ENCODE measurements at regions not wholly inside any gene's neighbourhood (a gene's known extent, or its start where the extent isn't known, plus 50 kb on each side); places are given as distances from the start of the nearest gene placed in this dataset.
A peak's percentile ranks its signal among the peaks of the same experiment; 100 is the strongest.

DNA sequence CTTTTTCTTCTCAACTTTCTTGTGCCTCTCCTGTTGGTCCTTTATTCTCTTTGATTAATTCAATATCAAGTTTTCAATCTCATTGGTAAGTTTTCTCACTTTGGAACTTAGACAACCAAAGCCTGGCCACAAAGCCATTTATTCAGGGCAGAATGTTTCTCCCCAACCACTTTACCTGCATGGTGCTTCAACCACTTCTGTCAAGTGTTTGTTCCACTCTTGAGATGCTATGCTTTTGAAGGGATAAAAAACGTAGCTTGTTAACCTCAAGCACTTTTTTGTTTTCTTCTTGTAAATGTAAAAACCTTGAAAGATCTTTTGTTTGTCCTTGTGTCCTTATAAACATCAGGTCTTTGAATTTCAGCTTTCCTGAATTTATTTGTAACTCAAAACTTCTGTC, 966.7 kb downstream of the MAT2B start:
- DNase-seq (ENCODE audit: low spot score) = no peak
- TF ChIP-seq, protein P1, sequence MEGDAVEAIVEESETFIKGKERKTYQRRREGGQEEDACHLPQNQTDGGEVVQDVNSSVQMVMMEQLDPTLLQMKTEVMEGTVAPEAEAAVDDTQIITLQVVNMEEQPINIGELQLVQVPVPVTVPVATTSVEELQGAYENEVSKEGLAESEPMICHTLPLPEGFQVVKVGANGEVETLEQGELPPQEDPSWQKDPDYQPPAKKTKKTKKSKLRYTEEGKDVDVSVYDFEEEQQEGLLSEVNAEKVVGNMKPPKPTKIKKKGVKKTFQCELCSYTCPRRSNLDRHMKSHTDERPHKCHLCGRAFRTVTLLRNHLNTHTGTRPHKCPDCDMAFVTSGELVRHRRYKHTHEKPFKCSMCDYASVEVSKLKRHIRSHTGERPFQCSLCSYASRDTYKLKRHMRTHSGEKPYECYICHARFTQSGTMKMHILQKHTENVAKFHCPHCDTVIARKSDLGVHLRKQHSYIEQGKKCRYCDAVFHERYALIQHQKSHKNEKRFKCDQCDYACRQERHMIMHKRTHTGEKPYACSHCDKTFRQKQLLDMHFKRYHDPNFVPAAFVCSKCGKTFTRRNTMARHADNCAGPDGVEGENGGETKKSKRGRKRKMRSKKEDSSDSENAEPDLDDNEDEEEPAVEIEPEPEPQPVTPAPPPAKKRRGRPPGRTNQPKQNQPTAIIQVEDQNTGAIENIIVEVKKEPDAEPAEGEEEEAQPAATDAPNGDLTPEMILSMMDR (IDR thresholded peaks at IDR 0.05; ENCODE audit: extremely low read depth, missing control alignments) = no peak

DNA sequence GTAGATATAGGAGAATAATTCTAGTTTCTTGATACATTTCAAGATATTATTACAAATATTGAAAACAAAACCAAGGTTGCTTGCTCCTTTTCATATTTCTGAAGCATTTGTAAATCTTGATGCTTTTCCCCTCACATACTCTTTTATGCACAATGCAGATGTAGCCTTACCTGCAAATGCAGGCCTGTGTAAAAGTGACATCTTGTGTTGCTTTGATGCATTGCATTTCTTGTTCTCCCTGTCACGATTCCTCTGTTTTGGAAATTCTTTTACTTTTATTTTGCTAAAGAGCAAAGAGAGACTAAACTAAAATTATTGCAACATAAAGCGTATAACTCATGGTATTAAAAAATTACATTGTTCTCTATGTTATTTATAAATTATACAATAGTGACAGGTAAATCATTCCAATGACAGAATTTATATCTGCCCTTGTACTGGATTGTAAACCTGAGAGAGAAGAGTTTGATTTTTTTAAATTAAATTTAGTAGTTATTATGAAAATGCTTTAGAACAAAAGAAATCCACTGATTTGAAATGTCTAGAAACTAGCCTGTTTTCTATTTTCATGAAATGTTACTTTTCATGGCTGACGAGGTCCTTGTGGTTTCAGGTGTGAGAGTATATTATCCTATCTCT, 970.0 kb downstream of the MAT2B start:
- no peak for DNase-seq (ENCODE audit: low spot score)
- TF ChIP-seq, protein P1 (IDR thresholded peaks at IDR 0.05; ENCODE audit: extremely low read depth, missing control alignments) = peak; percentile 45

DNA sequence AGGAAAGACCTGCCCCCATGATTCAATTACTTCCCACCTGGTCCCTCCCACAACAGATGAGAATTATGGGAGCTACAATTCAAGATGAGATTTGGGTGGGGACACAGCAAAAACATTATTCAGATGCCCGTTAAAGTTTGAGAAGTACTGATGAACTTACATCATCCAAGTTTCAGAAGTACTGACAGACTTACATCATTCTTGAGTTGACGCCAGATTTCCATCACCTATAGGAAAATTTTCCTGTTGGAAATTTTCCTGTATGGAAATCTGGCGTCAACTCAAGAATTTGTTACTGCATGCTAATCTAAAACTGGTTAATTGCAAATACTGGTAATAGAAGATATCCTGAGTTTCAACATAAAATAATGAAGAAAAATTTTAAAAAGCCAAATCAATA, 975.9 kb downstream of the MAT2B start:
- DNase-seq (ENCODE audit: low spot score) = no peak
- TF ChIP-seq, protein P1 (IDR thresholded peaks at IDR 0.05; ENCODE audit: extremely low read depth, missing control alignments) = no peak

DNA sequence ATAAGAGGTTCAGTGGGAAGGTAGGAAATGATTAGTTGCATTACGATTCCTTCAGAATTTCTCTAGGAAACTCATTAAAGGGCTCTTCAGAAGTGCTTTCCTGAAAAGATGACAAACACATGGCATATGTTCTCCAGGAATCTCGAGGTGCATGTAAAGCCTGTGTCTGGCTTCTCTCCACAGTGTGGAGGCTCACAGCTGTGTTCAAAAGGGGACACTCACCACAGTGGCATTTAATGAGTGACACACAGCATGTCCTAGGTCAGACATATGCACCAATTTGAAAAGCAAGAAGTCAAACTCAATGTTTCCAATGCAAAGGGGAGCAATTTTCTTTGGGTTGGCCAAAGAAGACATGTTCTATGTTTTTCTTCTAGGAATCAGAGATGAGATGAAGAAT, 976.9 kb downstream of the MAT2B start:
- TF ChIP-seq, protein P1 (IDR thresholded peaks at IDR 0.05; ENCODE audit: extremely low read depth, missing control alignments) = no peak
- no peak for DNase-seq (ENCODE audit: low spot score)

DNA sequence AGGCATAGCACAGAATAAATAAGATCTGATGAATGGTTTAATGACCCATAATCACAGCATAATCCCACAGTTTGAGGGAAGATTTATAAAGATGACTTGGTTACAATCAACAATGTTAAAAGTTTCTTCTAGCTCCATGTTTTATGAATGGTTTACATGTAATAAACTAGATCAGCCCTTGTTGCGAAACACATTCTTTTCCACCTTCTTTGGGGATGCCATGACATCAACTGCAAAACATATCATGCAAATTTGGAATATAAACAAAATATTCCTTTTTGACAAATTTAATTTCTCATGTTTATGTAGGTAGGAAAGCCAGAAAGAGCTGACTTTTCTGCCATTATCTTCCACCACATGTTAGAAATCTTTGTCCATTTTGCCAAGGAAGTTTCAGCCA, 979.5 kb downstream of the MAT2B start:
- TF ChIP-seq, protein P1 (IDR thresholded peaks at IDR 0.05; ENCODE audit: extremely low read depth, missing control alignments) = no peak
- no peak for DNase-seq (ENCODE audit: low spot score)

DNA sequence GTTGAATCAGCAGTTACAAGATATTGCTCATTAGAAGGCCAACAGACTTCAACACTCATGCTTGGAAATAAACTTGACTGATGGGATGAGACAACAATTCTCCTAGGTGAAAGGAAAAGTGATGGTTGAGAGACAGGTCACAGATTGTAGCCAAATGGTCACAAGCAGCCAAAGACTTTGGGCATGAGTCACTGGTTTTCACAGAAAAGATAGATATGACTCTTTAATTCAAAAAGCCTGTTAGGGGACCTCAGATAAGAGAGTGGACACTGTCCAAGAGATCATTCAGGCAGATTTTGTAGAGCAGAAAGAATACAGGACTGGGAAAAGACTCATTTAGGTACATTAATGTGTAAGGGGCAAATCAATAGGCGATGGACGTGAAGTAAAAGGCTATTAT, 982.5 kb downstream of the MAT2B start:
- TF ChIP-seq, protein P1 (IDR thresholded peaks at IDR 0.05; ENCODE audit: extremely low read depth, missing control alignments) = no peak
- DNase-seq (ENCODE audit: low spot score) = no peak

DNA sequence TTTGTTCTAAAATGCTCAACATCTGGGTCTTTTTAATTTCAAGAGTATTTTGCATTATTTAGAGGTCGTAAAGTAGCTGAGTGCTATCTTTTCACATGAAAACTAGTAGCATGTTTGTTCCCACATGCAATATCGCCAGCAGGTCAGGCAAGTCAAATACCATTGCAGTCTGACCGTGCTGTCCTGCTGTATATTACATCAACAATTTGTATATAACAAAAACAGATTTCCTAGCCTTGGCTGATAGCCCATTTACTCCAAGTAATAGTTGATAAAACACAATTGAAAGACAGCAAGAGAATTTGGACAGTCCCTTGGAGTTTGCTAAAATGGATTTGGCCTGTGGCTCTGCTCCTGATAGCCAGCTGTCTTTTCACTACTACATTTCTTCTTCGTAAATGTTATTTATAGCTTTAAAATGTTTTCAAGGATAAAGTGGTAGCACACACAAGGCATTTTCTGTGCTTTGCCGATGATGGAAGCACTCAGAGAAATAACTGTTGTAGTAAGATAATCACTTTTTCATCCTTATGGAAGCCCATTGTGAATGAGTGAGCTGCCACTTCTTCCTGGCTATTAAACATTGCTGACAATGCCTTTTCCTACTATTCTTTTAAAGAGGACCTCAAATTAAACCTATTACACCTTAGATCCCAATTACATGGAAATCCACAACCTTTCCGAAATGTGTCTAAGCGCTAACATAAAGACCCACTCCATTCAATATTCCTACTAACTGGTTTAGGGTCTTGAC, 992.1 kb downstream of the MAT2B start:
- TF ChIP-seq, protein P1 (IDR thresholded peaks at IDR 0.05; ENCODE audit: extremely low read depth, missing control alignments) = no peak
- no peak for DNase-seq (ENCODE audit: low spot score)
